ENCODE measurements at regions not wholly inside any gene's neighbourhood (a gene's known extent, or its start where the extent isn't known, plus 50 kb on each side); places are given as distances from the start of the nearest gene placed in this dataset.

GRCh38 chr14:43249591-43249990 is 1257.5 kb downstream of the FSCB start:
- DNase-seq: no peak

DNA sequence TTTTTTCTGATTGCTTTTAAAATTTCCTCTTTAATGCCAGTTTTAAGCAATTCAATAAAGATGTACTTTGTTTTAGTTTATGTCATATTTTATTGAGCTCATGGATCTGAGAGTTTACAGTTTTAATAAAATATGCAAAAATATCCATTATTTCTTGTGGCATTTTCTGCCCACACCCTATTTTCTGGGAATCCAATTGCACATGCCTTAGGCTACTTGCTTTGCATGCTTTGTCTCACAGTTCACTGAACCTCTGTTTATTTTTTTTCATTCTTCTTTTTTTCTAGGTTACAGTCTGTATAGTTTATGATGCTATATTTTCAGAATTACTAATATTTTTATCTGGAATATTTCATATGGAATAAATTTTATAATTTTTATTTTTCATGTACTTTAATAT is 1258.0 kb downstream of the FSCB start:
- DNase-seq: no peak

DNA sequence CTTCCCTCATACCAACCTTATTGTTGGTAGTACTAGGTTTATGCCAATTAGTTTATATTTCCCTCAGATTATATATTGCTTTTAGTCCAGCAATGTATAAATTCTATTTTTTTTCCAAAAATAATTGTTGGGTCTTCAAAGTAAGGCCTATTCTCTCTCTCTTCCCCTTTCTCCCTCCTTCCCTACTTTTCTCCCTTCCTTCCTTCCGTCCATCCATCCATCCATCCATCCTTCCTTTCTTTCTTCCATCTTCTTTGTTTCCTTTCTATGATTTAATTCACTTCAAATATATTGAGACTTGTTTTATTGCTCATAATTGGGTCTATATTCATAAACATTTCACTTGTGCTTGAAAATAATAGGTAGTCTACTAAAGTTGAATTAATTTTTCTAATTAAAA is 1259.2 kb downstream of the FSCB start:
- DNase-seq: no peak

GRCh38 chr14:43244142-43244625 is 1262.9 kb downstream of the FSCB start:
- no peak for DNase-seq

DNA sequence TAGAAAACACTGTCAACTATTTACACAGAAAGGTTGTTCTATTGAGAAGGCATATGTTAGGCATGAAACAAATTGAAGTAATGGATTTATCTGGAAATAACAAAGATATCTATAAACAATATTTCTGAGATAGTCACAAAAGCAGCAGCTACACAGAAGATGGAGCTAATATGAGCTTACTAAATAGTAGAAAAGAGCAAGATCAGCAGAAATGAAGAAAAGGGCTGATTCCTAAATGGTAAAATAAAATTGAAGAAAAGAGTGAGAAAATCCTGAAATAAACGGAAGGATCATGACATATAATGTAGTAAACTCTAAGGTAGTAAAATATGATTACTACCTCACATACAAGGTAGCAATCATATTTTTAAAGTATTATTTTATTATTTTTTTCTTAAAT is 1263.9 kb downstream of the FSCB start:
- DNase-seq: no peak

GRCh38 chr14:43232261-43232660 is 1274.8 kb downstream of the FSCB start:
- DNase-seq: no peak

DNA sequence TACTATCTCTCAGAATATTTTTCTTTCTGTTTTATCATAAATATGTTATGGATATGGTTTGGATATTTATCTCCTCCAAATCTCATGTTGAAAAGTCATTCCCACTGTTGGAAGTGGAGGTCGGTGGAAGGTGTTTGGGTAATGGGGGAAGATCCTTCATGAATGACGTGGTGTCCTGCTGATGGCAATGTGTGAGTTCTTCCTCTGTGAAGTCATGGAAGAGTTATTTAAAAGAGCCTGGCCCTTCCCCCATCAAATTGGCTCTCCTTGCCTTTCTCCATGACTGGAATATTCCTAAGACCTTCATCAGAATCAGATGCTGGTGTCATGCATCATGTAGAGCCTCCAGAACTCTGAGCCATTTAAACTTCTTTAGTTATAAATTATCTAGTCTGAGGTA is 1291.6 kb downstream of the FSCB start:
- no peak for DNase-seq

DNA sequence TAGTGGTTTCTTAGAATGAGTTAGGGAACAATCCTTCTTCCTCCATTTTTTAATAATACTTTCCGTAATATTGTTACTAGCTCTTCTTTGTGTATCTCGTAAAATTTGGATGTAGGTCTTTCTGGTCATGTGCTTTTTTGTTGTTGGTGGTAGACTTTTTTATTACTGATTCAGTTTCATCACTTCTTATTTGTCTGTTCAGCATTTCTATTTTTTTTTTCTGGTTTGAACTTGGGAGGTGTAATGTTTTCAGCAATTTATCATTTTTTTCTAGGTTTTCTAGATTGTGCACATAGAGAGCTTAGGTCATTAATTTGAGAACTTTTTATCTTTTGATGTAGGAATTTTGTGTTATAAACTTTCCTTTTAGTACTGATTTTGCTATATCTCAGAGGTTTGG is 1299.9 kb downstream of the FSCB start:
- DNase-seq: no peak

- DNase-seq: no peak
Measured at GRCh38 chr14:43204816-43205215, 1302.3 kb downstream of the FSCB start.

DNA sequence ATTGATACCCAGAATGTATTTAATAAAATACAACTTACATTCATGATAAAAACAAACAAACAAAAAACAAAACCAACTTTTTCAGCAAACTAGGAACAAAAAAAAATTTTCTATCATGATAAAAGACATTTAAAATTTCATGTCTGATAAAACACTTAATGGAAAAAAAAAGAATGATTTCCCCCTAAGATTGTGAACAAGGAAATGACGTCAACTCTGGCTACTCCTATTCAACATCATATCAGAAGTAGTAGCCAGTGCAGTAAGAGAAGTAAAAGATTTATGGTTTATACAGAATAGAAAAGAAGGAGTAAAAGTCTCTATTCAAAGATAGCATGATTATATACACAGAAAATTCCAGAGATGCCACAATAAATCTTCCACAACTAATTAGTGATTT is 1306.6 kb downstream of the FSCB start:
- no peak for DNase-seq

DNA sequence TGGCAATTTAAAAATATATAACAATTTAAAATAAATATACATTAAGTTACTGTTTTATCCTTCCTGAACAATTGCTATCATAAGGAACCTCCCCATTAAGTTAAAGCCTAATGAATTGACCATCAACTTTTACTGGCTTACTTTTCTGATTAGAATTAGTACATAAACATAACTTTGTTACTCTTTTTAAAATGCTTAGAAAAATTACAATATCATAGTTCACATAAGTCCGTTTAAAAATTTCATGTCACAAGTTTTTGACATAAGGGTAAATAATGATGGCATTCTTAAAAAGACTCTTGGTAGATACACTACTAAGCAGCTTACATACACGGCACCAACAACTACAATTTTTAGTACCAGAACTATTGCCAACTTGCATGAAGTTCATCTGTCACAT is 1308.6 kb downstream of the FSCB start:
- DNase-seq: no peak

DNA sequence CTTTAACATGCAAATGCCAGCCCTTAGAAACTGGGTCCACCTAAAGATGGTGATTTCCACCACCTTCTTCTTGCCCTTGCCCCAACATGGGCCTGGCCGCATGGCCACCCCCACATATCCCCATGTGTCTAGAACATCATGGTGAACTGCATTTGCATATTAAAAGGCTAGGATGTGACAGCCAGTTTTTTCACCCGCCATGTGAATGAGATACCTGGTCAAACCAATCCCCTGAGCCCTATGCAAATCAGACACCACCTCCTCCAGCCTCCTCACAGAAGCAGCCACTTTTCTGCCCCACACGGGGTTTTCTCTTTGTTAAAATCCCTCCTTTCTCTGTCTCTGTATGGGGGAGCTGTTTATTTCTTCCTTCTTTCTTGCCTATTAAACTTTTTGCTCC is 1322.5 kb downstream of the FSCB start:
- DNase-seq: no peak

DNA sequence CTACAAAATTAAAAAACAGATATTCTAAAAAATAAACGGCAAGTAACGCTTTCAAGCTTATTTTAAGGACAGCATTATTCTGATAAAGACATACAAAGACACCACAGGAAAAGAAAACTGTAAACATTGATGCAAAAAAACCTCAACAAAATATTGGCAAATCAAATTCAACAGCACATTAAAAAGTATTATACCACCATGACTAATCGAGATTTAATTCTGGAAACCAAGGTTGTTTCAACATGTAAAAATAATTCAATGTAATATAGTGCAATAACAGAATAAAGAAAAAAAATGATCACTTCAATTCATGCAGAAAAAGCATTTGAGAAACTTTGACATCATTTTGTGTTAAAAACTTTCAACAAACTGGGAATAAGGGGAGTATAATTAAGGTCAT is 1323.2 kb downstream of the FSCB start:
- DNase-seq: no peak

- no peak for DNase-seq
Measured at GRCh38 chr14:43175896-43176295, 1331.2 kb downstream of the FSCB start.

GRCh38 chr14:43172899-43173548 is 1334.1 kb downstream of the FSCB start:
- no peak for DNase-seq

DNA sequence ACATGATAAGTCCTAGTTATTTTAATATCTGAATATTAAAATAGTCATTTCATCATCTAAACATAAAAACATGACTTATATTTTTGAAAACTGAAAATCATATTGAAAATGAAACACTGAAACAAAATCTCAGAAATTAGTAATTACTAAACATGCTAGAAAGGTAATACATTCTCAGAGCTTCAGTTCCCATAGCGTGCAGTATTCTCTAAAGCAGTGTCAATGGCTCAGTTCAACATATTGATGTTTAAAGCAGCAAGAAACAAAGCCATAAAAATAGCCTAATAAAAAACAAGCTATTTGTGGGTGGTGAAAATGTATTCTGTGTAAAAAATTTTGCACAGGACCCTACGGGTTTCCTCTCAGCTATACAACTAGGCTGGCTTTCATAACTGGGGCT is 1337.4 kb downstream of the FSCB start:
- DNase-seq: no peak

GRCh38 chr14:43168371-43168925 is 1338.6 kb downstream of the FSCB start:
- DNase-seq: no peak

DNA sequence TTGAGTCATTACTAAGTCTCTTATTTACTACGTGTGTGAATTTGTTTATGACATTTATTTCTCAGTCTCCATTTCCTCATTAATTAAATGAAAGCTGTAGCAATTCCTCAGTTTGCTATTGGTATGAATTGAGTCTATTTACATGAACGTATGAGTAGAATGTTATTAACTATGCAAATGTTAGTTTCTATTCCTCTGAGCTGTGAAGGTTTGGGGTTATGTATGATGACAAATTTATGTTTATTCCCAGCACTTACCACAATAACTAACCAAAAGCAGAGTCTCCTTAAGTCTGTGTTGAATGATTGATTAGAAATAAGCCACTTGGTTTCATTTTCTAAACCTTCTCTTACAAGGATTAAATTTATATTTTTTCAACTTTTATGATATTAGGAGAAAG is 1340.9 kb downstream of the FSCB start:
- DNase-seq: no peak

- no peak for DNase-seq
Measured at GRCh38 chr14:43165651-43166050, 1341.4 kb downstream of the FSCB start.

- DNase-seq: no peak
Measured at GRCh38 chr14:43161477-43161876, 1345.6 kb downstream of the FSCB start.

- no peak for DNase-seq
Measured at GRCh38 chr14:43157661-43158060, 1349.4 kb downstream of the FSCB start.

DNA sequence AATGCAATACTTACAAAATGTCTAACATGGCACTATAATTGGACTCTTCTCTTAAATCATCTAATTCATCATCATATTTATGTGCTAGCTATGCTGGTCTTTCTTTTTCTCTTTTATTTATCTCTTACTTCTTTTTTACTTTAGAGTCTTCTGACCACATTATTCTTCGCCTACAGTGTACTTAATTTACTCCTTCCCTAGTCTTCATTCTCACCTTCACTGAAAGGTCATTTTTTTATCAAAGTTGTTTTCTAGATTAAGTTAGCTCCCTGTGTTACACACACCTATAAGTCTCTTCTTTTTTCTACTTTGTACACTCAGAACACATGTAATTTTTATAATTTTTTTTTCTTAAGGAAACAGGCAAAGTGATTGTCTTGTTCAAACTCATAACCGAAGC is 1351.2 kb downstream of the FSCB start:
- DNase-seq: no peak

DNA sequence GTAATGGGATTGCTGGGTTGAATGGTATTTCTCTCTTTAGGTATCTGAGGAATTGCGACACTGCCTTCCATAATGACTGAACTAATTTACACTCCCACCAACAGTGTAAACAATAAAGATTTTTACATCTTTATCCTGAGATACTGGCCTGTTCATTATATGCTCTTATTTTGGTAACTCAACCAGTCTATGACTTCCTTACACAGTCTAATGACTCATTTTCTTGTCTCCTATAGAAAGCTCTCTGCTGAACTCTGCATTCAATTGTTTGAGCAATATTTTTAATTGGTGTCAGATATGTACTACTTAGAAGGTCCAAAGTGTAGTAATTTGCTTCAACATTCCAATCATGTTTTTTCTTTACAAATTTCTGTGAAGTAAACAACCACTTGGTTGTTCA is 1351.8 kb downstream of the FSCB start:
- DNase-seq: no peak

DNA sequence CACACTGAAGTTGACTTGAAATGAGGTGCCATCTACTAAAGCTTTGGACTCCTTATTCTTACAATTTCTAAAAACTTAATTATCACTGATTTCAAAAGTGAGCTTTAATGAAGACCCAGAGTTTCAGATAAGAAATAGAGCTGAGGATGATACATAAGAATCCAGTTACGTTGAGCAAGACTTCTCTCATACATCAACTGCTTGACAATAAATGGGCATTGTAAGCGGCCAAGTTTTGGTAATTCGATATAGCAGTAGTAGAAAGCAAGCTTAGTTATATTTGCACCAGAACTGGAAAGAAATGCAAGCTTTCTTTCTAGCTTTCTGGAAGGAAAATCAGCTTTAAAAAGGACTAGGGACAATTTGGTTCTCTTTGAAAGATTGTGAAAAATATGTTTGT is 1359.6 kb downstream of the FSCB start:
- DNase-seq: no peak

- no peak for DNase-seq
Measured at GRCh38 chr14:43145361-43145760, 1361.7 kb downstream of the FSCB start.
